Right lobe of liver (tissue), 4 donors: ENCODE measurements at regions not wholly inside any gene's neighbourhood (a gene's known extent, or its start where the extent isn't known, plus 50 kb on each side); places are given as distances from the start of the nearest gene placed in this dataset.

ENCODE experiments used
- POLR2A ChIP-seq: fragments of 450-650 bp; IDR thresholded peaks from one replicate; pipeline ENCODE4 v1.6.1; 2017; ENCODE audit warnings: antibody characterized with exemption, mild to moderate bottlenecking
- TF ChIP-seq, protein P1 (sequence below), 4 donors: fragments of 200-600 bp in 3 of 4; fragments of 450-650 bp in 1 of 4; IDR thresholded peaks; one replicate each; pipeline versions ENCODE4 v1.5.1 to v1.8.0; 2016 to 2022; ENCODE audit warnings: antibody characterized with exemption in 4 of 4, mild to moderate bottlenecking in 2 of 4
- donor health status: DM: no; HTN: no; CAD: no.
- donor health status: DM: no; HTN: no; CAD: no.
- donor health status: DM: no; HTN: yes; CAD: no.

DNA sequence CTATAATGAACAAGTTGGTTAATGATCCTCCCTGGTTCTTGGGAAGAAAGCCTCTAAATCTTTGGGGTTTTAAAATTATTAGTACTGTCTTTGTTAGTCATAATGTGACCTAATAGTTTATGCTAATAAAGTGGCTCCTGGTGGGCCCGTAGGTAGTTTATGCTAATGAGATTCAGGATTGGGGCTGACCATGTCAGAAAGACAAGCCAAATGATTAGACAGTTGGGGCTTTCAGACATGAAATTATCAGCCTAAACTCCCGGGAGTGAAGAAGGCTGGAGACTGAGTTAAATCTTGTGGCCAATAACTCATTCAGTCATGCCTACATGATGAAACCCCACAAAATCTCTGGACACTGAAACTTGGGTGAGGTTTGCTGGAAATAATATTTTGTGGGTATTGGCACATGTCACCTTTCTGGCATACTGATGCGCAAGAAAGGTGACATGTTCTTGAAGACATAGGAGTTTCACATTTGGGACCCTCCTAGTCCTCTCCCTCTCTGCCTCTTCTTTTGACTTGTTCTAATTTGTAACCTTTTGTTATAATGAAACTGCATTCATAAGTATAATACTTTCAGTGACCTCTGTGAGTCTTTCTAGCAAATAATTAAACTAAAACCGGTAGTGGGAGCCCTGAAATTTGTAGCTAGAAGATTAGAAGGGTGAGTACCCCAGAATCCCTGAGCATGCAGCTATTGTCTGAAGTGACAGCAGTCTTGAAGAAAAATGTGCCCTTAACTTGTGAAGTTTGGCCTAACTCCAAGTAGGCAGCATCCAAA is 196.8 kb upstream of the FSTL5 start:
- TF ChIP-seq, protein P1, sequence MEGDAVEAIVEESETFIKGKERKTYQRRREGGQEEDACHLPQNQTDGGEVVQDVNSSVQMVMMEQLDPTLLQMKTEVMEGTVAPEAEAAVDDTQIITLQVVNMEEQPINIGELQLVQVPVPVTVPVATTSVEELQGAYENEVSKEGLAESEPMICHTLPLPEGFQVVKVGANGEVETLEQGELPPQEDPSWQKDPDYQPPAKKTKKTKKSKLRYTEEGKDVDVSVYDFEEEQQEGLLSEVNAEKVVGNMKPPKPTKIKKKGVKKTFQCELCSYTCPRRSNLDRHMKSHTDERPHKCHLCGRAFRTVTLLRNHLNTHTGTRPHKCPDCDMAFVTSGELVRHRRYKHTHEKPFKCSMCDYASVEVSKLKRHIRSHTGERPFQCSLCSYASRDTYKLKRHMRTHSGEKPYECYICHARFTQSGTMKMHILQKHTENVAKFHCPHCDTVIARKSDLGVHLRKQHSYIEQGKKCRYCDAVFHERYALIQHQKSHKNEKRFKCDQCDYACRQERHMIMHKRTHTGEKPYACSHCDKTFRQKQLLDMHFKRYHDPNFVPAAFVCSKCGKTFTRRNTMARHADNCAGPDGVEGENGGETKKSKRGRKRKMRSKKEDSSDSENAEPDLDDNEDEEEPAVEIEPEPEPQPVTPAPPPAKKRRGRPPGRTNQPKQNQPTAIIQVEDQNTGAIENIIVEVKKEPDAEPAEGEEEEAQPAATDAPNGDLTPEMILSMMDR (IDR thresholded peaks at IDR 0.05): no peak
- TF ChIP-seq POLR2A: no peak
